Astrocyte of the spinal cord (primary cell): ENCODE measurements at regions not wholly inside any gene's neighbourhood (a gene's known extent, or its start where the extent isn't known, plus 50 kb on each side); places are given as distances from the start of the nearest gene placed in this dataset.

ENCODE experiments used
- DNase-seq: peaks from one replicate; pipeline ENCODE4 v3.0.0; 2011; ENCODE audit warnings: low read depth, low spot score
- H3K4me3 ChIP-seq: 2 replicates; pipeline ENCODE4 v1.5.1; 2011; ENCODE audit warnings: low read depth, mild to moderate bottlenecking, low read length, moderate library complexity
- CTCF ChIP-seq: IDR thresholded peaks from 2 replicates; pipeline ENCODE4 v1.5.1; 2012; ENCODE audit warnings: low read depth, mild to moderate bottlenecking, low read length, inconsistent platforms
- in situ Hi-C: cut with HindIII; loops from 2 replicates; pipeline ENCODE4 v1.10.0; 2017; ENCODE audit warnings: low sequenced_read_pairs

- no peak for DNase-seq
- in situ Hi-C loops = no loop called here
- TF ChIP-seq CTCF = no peak
- no peak overlapping the region for H3K4me3 ChIP-seq
These were observed 671.4 kb downstream of the GALC start for GRCh38 chr14:87321548-87321947.

GRCh38 chr14:87312894-87313205, 680.1 kb downstream of the GALC start:
- no peak overlapping the region for H3K4me3 ChIP-seq
- no peak for DNase-seq
- in situ Hi-C loops = no loop called here
- no peak for TF ChIP-seq CTCF

GRCh38 chr14:87312169-87312893, 680.7 kb downstream of the GALC start:
- no peak overlapping the region for H3K4me3 ChIP-seq
- in situ Hi-C loops = no loop called here
- DNase-seq = no peak
- no peak for TF ChIP-seq CTCF

GRCh38 chr14:87309557-87309956, 683.4 kb downstream of the GALC start:
- no peak for TF ChIP-seq CTCF
- in situ Hi-C loops = no loop called here
- no peak for DNase-seq
- H3K4me3 ChIP-seq = no peak overlapping the region

GRCh38 chr14:87306409-87307168, 686.4 kb downstream of the GALC start:
- in situ Hi-C loops = no loop called here
- DNase-seq = no peak
- no peak for TF ChIP-seq CTCF
- H3K4me3 ChIP-seq = no peak overlapping the region

GRCh38 chr14:87305345-87305744, 687.6 kb downstream of the GALC start:
- TF ChIP-seq CTCF = no peak
- in situ Hi-C loops = no loop called here
- no peak for DNase-seq
- H3K4me3 ChIP-seq = no peak overlapping the region
